ENCODE measurements at regions not wholly inside any gene's neighbourhood (a gene's known extent, or its start where the extent isn't known, plus 50 kb on each side); places are given as distances from the start of the nearest gene placed in this dataset.

DNA sequence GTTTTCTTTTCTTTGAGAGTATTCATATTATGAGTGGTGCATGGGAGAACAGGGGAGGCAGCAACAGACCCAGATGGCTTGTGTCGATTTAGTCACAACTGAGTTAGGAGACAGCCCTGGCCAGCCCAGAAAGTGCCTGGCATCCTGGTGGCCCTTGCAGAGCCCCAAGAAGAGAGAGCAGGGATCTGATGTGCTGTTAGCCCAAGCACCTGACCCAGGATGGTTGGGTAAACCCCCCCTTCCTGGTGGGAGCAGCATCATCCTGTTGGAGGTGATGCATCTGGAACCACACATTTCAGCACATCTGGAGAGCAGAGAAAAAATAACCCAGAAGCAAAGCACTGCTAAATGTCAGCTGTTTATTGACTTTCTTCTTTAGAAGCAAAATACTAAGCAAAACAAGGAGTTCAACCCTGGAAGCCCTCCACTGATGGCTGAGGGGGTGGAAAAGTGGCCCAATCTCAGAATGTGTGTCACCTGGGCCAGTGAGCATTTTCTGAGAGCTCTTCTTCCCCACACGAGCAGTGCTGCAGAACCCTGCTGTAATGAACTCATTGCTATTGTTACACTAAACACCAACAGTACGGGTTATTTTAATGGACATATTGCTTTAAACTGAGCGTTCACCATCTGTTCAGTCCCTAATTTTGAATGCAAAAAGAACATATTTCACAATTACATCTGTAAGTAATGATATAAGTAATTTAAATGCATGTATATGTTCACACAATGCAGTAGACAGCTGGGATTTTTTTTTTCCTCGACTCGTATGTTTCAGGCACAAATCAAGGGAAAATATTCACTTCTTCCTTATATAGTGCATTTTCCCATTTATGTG, 100.6 kb upstream of the SMIM21 start:
- TF ChIP-seq, protein P1, sequence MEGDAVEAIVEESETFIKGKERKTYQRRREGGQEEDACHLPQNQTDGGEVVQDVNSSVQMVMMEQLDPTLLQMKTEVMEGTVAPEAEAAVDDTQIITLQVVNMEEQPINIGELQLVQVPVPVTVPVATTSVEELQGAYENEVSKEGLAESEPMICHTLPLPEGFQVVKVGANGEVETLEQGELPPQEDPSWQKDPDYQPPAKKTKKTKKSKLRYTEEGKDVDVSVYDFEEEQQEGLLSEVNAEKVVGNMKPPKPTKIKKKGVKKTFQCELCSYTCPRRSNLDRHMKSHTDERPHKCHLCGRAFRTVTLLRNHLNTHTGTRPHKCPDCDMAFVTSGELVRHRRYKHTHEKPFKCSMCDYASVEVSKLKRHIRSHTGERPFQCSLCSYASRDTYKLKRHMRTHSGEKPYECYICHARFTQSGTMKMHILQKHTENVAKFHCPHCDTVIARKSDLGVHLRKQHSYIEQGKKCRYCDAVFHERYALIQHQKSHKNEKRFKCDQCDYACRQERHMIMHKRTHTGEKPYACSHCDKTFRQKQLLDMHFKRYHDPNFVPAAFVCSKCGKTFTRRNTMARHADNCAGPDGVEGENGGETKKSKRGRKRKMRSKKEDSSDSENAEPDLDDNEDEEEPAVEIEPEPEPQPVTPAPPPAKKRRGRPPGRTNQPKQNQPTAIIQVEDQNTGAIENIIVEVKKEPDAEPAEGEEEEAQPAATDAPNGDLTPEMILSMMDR (IDR thresholded peaks at IDR 0.05; ENCODE audit: borderline replicate concordance, insufficient read depth, low read depth, low read length) = no peak
- H3K4me3 ChIP-seq (ENCODE audit: low read depth, low read length) = no peak overlapping the region

DNA sequence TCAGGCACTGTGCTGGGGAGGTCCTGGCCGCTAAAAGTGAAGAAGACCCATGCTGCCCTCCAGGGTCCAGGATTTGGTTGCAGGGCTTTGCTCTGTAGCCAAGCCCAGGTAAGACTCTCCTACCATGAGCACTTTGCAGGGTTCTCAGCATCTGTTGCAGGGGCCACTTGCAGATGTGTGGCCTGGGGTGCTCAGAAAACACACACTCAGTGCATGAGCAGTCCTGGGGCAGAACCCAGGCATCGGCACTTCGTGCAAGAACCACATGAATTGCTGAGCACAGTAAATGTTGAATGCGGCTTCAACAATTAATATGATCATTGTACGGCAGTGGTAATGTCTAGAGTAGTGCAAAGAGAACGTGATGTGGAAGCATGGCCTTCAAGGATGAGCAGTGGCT, 98.5 kb upstream of the SMIM21 start:
- TF ChIP-seq, protein P1 (IDR thresholded peaks at IDR 0.05; ENCODE audit: borderline replicate concordance, insufficient read depth, low read depth, low read length) = no peak
- H3K4me3 ChIP-seq (ENCODE audit: low read depth, low read length) = no peak overlapping the region

DNA sequence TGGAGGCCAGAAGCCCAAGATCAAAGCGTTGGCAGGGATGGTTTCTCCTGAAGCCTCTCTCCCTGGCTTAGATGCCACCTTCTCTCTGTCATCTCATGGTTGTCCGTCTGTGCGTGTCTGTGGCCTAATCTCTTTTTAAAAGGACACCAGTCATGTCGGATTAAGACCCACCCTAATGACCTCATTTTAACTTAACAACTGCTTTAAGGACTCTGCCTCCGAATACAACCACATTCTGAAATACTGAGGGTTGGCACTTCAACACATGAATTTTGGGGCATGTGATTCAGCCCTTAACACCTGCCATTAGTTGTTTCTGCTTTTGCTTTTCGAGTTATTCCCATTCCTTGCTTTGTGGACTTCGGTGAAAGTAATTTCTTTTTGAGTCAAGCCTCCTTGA, 97.8 kb upstream of the SMIM21 start:
- TF ChIP-seq, protein P1 (IDR thresholded peaks at IDR 0.05; ENCODE audit: borderline replicate concordance, insufficient read depth, low read depth, low read length) = no peak
- H3K4me3 ChIP-seq (ENCODE audit: low read depth, low read length) = no peak overlapping the region

DNA sequence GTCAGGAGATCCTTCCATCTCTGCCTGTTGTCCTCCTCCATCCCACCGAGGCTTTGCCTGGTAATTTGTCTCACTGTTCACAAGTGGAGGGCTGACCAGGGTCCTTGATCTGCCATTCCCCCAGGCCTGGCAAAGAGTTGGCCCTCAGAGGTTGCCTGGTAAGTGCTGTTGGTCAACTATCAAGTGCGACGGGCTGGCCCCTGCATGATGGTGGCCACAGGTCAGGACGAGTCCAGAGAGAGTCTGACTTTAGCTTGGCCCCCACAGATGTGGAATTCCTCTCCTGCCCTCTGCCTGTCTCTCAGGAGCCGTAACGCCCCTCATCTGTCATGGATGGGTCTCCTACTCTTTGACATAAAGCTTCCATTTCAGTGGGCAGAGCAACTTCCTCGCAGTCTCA, 97.3 kb upstream of the SMIM21 start:
- TF ChIP-seq, protein P1 (IDR thresholded peaks at IDR 0.05; ENCODE audit: borderline replicate concordance, insufficient read depth, low read depth, low read length) = no peak
- H3K4me3 ChIP-seq (ENCODE audit: low read depth, low read length) = no peak overlapping the region

DNA sequence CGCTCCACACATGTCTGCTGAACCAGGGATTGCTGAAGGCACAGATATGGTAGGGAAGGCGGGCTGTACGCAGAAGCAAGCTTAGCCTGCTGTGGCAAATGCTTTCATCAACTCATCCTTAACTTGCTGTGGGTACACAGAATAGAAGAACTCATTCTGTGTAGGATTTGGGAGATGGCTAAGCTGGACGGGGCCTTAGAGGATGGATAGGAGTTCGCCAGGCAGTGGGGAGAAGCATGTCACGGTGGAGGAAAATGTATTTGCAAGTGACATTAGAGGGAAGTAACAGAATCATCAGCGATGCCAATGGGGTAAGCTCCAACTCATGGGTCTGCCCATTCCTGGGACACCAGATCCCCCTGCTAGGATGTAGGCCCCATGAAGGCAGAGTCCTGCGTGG, 96.7 kb upstream of the SMIM21 start:
- TF ChIP-seq, protein P1 (IDR thresholded peaks at IDR 0.05; ENCODE audit: borderline replicate concordance, insufficient read depth, low read depth, low read length) = no peak

DNA sequence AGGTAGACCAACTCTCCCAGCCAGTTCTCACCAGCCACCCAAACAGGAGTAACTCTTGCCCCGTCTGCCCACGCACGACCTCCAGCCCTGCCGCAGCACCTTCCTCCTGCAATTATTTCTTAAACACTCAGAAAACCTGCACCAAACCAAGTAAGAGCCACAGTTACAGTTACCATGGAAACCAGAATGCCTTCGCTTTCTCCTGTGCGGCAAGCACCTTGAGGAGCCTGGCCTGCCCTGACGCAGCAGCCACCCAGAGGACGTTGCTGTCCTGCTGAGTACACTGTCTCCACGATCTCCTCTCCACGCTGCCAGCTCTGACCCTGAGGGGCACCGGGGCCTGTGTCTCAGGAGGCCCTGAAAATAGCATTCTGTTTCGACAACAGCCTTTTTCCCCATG, 94.3 kb upstream of the SMIM21 start:
- no peak overlapping the region for H3K4me3 ChIP-seq (ENCODE audit: low read depth, low read length)
- TF ChIP-seq, protein P1 (IDR thresholded peaks at IDR 0.05; ENCODE audit: borderline replicate concordance, insufficient read depth, low read depth, low read length) = no peak

More for the DNA sequence above, 96.7 kb upstream of the SMIM21 start:
- no peak overlapping the region for H3K4me3 ChIP-seq (ENCODE audit: low read depth, low read length)

DNA sequence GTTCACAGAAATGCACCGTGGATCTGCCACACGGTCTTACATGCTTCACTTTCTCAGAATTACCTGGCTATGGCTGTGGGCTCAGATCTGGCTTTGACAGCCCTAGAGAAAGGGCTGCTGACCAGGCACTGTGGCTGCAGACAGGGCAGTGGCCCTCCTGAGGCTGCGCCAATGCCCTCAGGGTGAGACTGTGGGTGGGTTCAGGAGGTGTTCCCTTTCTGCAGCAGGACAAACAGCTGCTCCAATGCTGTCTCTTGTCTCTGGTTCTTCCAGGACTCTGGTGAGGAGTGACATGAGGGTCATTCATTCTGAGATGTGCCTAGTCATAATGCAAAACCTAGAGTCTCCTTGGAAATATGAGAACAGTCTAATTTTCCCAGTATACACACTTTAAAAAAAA, 90.5 kb upstream of the SMIM21 start:
- H3K4me3 ChIP-seq (ENCODE audit: low read depth, low read length) = no peak overlapping the region
- TF ChIP-seq, protein P1 (IDR thresholded peaks at IDR 0.05; ENCODE audit: borderline replicate concordance, insufficient read depth, low read depth, low read length) = no peak

All from GM12875 (cell line).